ENCODE measurements at regions not wholly inside any gene's neighbourhood (a gene's known extent, or its start where the extent isn't known, plus 50 kb on each side); places are given as distances from the start of the nearest gene placed in this dataset.

DNA sequence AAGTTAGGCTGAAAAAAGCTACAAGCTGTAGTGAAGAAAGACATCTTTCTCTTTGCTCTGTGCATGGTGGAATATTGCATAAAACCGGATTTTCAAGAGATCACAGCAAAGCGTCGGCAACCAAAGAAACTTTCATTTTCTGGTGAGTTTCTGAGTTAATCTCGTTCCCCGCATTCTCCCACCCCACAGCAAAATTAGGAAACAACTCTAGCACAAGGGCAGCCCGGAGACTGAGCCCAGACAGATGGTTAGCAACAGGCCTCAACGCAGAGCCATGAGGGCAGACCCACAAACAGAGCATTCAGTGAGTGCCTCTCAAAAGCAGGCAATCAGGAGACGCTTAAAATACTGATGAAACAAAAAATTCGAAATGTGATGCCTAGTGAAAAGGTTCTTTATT is 396.1 kb upstream of the KLF6 start:
- no peak overlapping the region for H2AFZ ChIP-seq (ENCODE audit: low read depth, low read length)
- dilution Hi-C loops (cut with MboI; ENCODE audit: extremely low pct_ligation_motif_present, low sequenced_read_pairs) = no loop called here
- BruUV-seq (replicated peaks) = no TSS peak
- no peak overlapping the region for H3K4me3 ChIP-seq (replicated peaks in 1 of 3; ENCODE audit: insufficient read depth in 1 of 3, low read depth in 1 of 3, low read length in 3 of 3)
- CTCF ChIA-PET = no interaction called here
- intact Hi-C loops (cut with micrococcal nuclease) = no loop called here
- no peaks in the 10 kb centered on the region for H3K79me2 ChIP-seq (ENCODE audit: control insufficient read depth, insufficient read depth, low read length)
- H3K9me1 ChIP-seq (replicated peaks; ENCODE audit: control insufficient read depth, extremely low read depth, insufficient read depth, low read length) = no peaks in the 10 kb centered on the region
- POLR2A ChIA-PET = no interaction called here
- no peak overlapping the region for H3K9ac ChIP-seq (replicated peaks; ENCODE audit: extremely low read depth, insufficient read depth, low read length)
- H3K27ac ChIP-seq (ENCODE audit: insufficient read depth, low read depth, low read length) = no peak overlapping the region
- no peak for TF ChIP-seq GATA2 (IDR thresholded peaks at IDR 0.05; ENCODE audit: insufficient read depth, insufficient read length, low read depth, low read length)
- TF ChIP-seq POLR2AphosphoS5 (IDR thresholded peaks at IDR 0.05; ENCODE audit: insufficient read depth, low read depth, low read length) = no peak
- TF ChIP-seq, protein P1, sequence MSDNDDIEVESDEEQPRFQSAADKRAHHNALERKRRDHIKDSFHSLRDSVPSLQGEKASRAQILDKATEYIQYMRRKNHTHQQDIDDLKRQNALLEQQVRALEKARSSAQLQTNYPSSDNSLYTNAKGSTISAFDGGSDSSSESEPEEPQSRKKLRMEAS (IDR thresholded peaks at IDR 0.05; ENCODE audit: insufficient read depth, insufficient read length) = no peak
- TF ChIP-seq, protein P2, sequence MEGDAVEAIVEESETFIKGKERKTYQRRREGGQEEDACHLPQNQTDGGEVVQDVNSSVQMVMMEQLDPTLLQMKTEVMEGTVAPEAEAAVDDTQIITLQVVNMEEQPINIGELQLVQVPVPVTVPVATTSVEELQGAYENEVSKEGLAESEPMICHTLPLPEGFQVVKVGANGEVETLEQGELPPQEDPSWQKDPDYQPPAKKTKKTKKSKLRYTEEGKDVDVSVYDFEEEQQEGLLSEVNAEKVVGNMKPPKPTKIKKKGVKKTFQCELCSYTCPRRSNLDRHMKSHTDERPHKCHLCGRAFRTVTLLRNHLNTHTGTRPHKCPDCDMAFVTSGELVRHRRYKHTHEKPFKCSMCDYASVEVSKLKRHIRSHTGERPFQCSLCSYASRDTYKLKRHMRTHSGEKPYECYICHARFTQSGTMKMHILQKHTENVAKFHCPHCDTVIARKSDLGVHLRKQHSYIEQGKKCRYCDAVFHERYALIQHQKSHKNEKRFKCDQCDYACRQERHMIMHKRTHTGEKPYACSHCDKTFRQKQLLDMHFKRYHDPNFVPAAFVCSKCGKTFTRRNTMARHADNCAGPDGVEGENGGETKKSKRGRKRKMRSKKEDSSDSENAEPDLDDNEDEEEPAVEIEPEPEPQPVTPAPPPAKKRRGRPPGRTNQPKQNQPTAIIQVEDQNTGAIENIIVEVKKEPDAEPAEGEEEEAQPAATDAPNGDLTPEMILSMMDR (IDR thresholded peaks at IDR 0.05; ENCODE audit: extremely low read depth in 1 of 2, insufficient read depth in 1 of 2, low read depth in 1 of 2, low read length in 2 of 2) = no peak
- no peak for TF ChIP-seq FOS (IDR thresholded peaks at IDR 0.05; ENCODE audit: borderline replicate concordance, insufficient read depth, low read length)
- TF ChIP-seq MYC (IDR thresholded peaks at IDR 0.05; ENCODE audit: low read depth, low read length) = no peak
- TF ChIP-seq POLR2A (IDR thresholded peaks at IDR 0.05; ENCODE audit: low read depth, low read length) = no peak
- no peak for TF ChIP-seq EZH2 (IDR thresholded peaks at IDR 0.05; ENCODE audit: borderline replicate concordance, low read depth, low read length, severe bottlenecking)
- TF ChIP-seq JUN (IDR thresholded peaks at IDR 0.05; ENCODE audit: borderline replicate concordance, insufficient read depth, insufficient read length, low read depth) = no peak
- no peaks in the 10 kb centered on the region for H4K20me1 ChIP-seq (replicated peaks; ENCODE audit: control insufficient read depth, extremely low read depth, insufficient read depth, low read length)
- H3K4me1 ChIP-seq (ENCODE audit: control insufficient read depth, extremely low read depth, insufficient read depth, low read length) = no peaks in the 10 kb centered on the region
- no peaks in the 10 kb centered on the region for H3K9me3 ChIP-seq (replicated peaks; ENCODE audit: control insufficient read depth, insufficient read depth, low read length)
- FAIRE-seq (no peak), DNase-seq (ENCODE audit: low read depth, low spot score) (no peak)
- no peaks in the 10 kb centered on the region for H3K36me3 ChIP-seq (ENCODE audit: control insufficient read depth in 2 of 2, extremely low read depth in 1 of 2, insufficient read depth in 2 of 2, low read length in 2 of 2)
- H3K27me3 ChIP-seq (ENCODE audit: control insufficient read depth in 2 of 2, insufficient read depth in 2 of 2, low read length in 2 of 2) = no peaks in the 10 kb centered on the region
- H3K4me2 ChIP-seq (ENCODE audit: insufficient read depth, low read length) = no peak overlapping the region
